H1 (cell line): ENCODE measurements at regions not wholly inside any gene's neighbourhood (a gene's known extent, or its start where the extent isn't known, plus 50 kb on each side); places are given as distances from the start of the nearest gene placed in this dataset.

ENCODE experiments used
- CHD1 ChIP-seq: IDR thresholded peaks from 2 replicates; pipeline ENCODE4 v1.6.1; 2012; ENCODE audit warnings: low read depth, low read length, improper control_type of control experiment
- POLR2AphosphoS5 ChIP-seq: IDR thresholded peaks from 2 replicates; pipeline ENCODE4 v1.6.1; 2011; ENCODE audit warnings: low read depth, low read length
- RFX5 ChIP-seq: IDR thresholded peaks from 2 replicates; pipeline ENCODE4 v1.6.1; 2011; ENCODE audit warnings: low read depth, low read length, improper control_type of control experiment, borderline replicate concordance
- USF2 ChIP-seq: IDR thresholded peaks from 2 replicates; pipeline ENCODE4 v1.6.1; 2011; ENCODE audit warnings: low read length, improper control_type of control experiment
- YY1 ChIP-seq: IDR thresholded peaks from 2 replicates; pipeline ENCODE4 v1.6.1; 2011; ENCODE audit warnings: low read depth, mild to moderate bottlenecking, low read length

GRCh38 chr11:128335729-128336128, 251.6 kb downstream of the ETS1 start:
- no peak for TF ChIP-seq POLR2AphosphoS5
- no peak for TF ChIP-seq USF2
- no peak for TF ChIP-seq RFX5
- TF ChIP-seq YY1: no peak
- TF ChIP-seq CHD1: no peak
